ENCODE measurements at regions not wholly inside any gene's neighbourhood (a gene's known extent, or its start where the extent isn't known, plus 50 kb on each side); places are given as distances from the start of the nearest gene placed in this dataset.

DNA sequence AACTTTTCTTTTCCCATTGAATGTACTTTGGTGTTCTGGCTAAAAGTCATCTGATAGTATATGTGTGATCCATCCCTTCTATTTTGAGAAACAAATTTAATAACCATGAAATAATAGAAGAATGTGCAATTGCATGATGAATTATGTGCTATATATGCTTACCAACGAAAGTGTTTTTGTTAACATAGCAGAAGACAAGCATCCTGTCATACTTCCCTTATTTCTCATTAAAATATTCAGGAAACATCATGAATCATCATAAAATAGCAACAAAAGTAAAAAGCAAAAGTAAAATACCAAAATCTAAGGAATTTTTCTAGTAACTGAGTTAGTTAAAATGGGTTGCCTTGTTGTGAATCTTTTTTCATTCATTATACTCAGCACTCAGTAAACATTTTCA, 409.0 kb upstream of the PDE3A start:
- TF ChIP-seq, protein P1, sequence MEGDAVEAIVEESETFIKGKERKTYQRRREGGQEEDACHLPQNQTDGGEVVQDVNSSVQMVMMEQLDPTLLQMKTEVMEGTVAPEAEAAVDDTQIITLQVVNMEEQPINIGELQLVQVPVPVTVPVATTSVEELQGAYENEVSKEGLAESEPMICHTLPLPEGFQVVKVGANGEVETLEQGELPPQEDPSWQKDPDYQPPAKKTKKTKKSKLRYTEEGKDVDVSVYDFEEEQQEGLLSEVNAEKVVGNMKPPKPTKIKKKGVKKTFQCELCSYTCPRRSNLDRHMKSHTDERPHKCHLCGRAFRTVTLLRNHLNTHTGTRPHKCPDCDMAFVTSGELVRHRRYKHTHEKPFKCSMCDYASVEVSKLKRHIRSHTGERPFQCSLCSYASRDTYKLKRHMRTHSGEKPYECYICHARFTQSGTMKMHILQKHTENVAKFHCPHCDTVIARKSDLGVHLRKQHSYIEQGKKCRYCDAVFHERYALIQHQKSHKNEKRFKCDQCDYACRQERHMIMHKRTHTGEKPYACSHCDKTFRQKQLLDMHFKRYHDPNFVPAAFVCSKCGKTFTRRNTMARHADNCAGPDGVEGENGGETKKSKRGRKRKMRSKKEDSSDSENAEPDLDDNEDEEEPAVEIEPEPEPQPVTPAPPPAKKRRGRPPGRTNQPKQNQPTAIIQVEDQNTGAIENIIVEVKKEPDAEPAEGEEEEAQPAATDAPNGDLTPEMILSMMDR (IDR thresholded peaks at IDR 0.05; ENCODE audit: low read depth, low read length) = no peak
- TF ChIP-seq EZH2phosphoT487 (IDR thresholded peaks at IDR 0.05; ENCODE audit: low read depth) = no peak
- no peak overlapping the region for H3K4me2 ChIP-seq (ENCODE audit: low read length)

DNA sequence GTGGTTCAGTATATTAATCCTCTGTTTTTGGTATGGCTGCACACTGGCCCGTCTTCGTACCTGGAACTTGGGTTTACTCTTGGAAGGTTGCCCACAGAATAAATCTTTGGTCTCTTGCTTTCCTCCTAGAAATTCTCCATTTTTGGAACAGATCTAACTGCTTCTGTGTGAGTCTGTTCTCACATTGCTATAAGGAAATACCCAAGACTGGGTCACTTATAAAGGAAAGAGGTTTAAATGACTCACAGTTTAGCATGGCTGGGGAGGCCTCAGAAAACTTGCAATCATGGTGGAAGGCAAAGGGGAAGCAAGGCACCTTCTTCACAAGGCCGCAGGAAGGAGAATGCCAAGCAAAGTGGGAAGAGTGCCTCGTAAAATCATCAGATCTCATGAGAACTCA, 407.8 kb upstream of the PDE3A start:
- no peaks in the 10 kb centered on the region for H3K9me3 ChIP-seq (ENCODE audit: insufficient read depth, low read length)
- no peak for TF ChIP-seq EZH2phosphoT487 (IDR thresholded peaks at IDR 0.05; ENCODE audit: low read depth)
- TF ChIP-seq, protein P1 (IDR thresholded peaks at IDR 0.05; ENCODE audit: low read depth, low read length) = no peak
- peaks cover 11% of the 10 kb centered on the region for H3K4me1 ChIP-seq (ENCODE audit: low read length)
- H3K4me2 ChIP-seq (ENCODE audit: low read length) = no peak overlapping the region
- no peaks in the 10 kb centered on the region for H3K27me3 ChIP-seq (ENCODE audit: low read depth, low read length)
- H3K9ac ChIP-seq (ENCODE audit: low read length) = no peak overlapping the region
- H3K36me3 ChIP-seq (replicated peaks; ENCODE audit: low read depth, low read length) = no peaks in the 10 kb centered on the region
- H3K27ac ChIP-seq (ENCODE audit: low read length) = no peak overlapping the region
- no peaks in the 10 kb centered on the region for H3K79me2 ChIP-seq (ENCODE audit: low read length)
- H2AFZ ChIP-seq (ENCODE audit: low read depth, low read length) = no peak overlapping the region
- H4K20me1 ChIP-seq (ENCODE audit: insufficient read depth, low read length) = no peaks in the 10 kb centered on the region
- H3K4me3 ChIP-seq (ENCODE audit: low read length) = no peak overlapping the region

More for the DNA sequence above, 409.0 kb upstream of the PDE3A start:
- peaks cover 9% of the 10 kb centered on the region for H3K4me1 ChIP-seq (ENCODE audit: low read length)
- H2AFZ ChIP-seq (ENCODE audit: low read depth, low read length) = no peak overlapping the region
- H3K9ac ChIP-seq (ENCODE audit: low read length) = no peak overlapping the region
- no peak overlapping the region for H3K4me3 ChIP-seq (ENCODE audit: low read length)
- H3K9me3 ChIP-seq (ENCODE audit: insufficient read depth, low read length) = no peaks in the 10 kb centered on the region
- no peaks in the 10 kb centered on the region for H3K36me3 ChIP-seq (replicated peaks; ENCODE audit: low read depth, low read length)
- H3K27me3 ChIP-seq (ENCODE audit: low read depth, low read length) = no peaks in the 10 kb centered on the region
- H4K20me1 ChIP-seq (ENCODE audit: insufficient read depth, low read length) = no peaks in the 10 kb centered on the region
- no peaks in the 10 kb centered on the region for H3K79me2 ChIP-seq (ENCODE audit: low read length)
- H3K27ac ChIP-seq (ENCODE audit: low read length) = no peak overlapping the region

DNA sequence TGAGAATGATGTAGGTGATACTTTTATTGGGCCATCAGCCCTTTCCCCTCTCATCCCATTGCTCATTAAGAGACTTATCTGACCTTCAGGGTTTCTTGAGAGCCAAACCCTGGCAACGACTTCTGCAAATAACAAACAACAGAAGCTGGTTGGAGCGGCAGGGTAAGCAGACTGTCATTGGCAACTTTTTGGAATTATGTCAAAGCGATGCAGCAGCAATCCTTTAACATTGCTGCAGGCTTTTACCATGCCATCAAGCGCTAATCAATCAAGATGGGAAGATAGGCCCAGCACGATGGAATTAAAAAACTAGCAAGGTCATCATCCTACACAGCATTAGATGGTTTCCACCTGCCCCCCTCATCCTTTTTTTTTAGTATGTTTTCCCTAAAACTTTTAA, 406.1 kb upstream of the PDE3A start:
- H3K4me3 ChIP-seq (ENCODE audit: low read length) = no peak overlapping the region
- no peak overlapping the region for H3K4me2 ChIP-seq (ENCODE audit: low read length)
- no peak overlapping the region for H3K9ac ChIP-seq (ENCODE audit: low read length)
- H3K27ac ChIP-seq (ENCODE audit: low read length) = no peak overlapping the region
- H3K79me2 ChIP-seq (ENCODE audit: low read length) = no peaks in the 10 kb centered on the region
- no peaks in the 10 kb centered on the region for H3K27me3 ChIP-seq (ENCODE audit: low read depth, low read length)
- no peaks in the 10 kb centered on the region for H3K9me3 ChIP-seq (ENCODE audit: insufficient read depth, low read length)
- H2AFZ ChIP-seq (ENCODE audit: low read depth, low read length) = no peak overlapping the region
- H3K36me3 ChIP-seq (replicated peaks; ENCODE audit: low read depth, low read length) = no peaks in the 10 kb centered on the region
- TF ChIP-seq, protein P1 (IDR thresholded peaks at IDR 0.05; ENCODE audit: low read depth, low read length) = no peak
- no peak for TF ChIP-seq EZH2phosphoT487 (IDR thresholded peaks at IDR 0.05; ENCODE audit: low read depth)
- peaks cover 14% of the 10 kb centered on the region for H3K4me1 ChIP-seq (ENCODE audit: low read length)
- H4K20me1 ChIP-seq (ENCODE audit: insufficient read depth, low read length) = no peaks in the 10 kb centered on the region

DNA sequence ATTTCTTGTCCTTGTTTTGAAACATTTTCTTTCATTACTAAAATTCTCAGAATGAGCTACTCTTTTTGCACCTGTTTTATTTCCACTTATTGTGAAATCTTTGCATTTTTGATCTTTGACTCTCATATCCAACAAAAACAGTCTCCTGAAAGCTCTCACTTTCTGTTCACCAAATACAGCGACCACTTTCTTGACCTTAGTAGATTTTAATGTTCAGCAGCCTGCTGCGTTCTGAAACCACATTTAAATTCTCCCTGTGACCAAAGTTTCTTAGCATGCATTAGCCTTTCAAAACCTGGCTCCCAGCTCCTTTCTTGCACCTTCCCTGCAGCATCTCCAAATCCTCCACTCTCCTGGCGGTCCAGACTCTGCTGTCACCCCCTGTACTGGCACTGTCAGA, 404.4 kb upstream of the PDE3A start:
- Histone ChIP-seq H3K9ac (ENCODE audit: low read length) (no peak overlapping the region), H4K20me1 (ENCODE audit: insufficient read depth, low read length) (no peaks in the 10 kb centered on the region), H2AFZ (ENCODE audit: low read depth, low read length) (no peak overlapping the region), H3K4me1 (ENCODE audit: low read length) (peaks cover 29% of the 10 kb centered on the region), H3K36me3 (replicated peaks; ENCODE audit: low read depth, low read length) (no peaks in the 10 kb centered on the region), H3K4me2 (ENCODE audit: low read length) (peak overlapping the region; percentile 46), H3K9me3 (ENCODE audit: insufficient read depth, low read length) (no peaks in the 10 kb centered on the region), H3K27me3 (ENCODE audit: low read depth, low read length) (no peaks in the 10 kb centered on the region), H3K4me3 (ENCODE audit: low read length) (peak overlapping the region; percentile 35), H3K27ac (ENCODE audit: low read length) (no peak overlapping the region), H3K79me2 (ENCODE audit: low read length) (no peaks in the 10 kb centered on the region)
- TF ChIP-seq EZH2phosphoT487 (IDR thresholded peaks at IDR 0.05; ENCODE audit: low read depth) = no peak
- TF ChIP-seq, protein P1 (IDR thresholded peaks at IDR 0.05; ENCODE audit: low read depth, low read length) = no peak

Data from OCI-LY3 (cell line).